Esophagus squamous epithelium (tissue), 5 donors: ENCODE measurements at regions not wholly inside any gene's neighbourhood (a gene's known extent, or its start where the extent isn't known, plus 50 kb on each side); places are given as distances from the start of the nearest gene placed in this dataset.

Source experiments
- DNase-seq: peaks from one replicate; lab custom pipeline; 2025; lab: John Stamatoyannopoulos, UW
- H3K27ac ChIP-seq, 4 donors: fragments of 200-600 bp; sonication (generic); one replicate each; pipeline ENCODE4 v1.5.1; 2016 to 2019; ENCODE audit warnings: mild to moderate bottlenecking in 1 of 4
- H3K27me3 ChIP-seq, 4 donors: fragments of 200-600 bp; sonication (generic); 1 replicate in 3 of 4; 2 replicates in 1 of 4; pipeline versions ENCODE4 v1.5.1 to v1.6.0; 2017 to 2021; ENCODE audit warnings: antibody characterized with exemption in 1 of 4
- H3K36me3 ChIP-seq, 3 donors: fragments of 200-600 bp; sonication (generic); one replicate each; pipeline ENCODE4 v1.5.1; 2016 to 2019
- H3K4me1 ChIP-seq, 3 donors: fragments of 200-600 bp; sonication (generic); one replicate each; pipeline ENCODE4 v1.5.1; 2017 to 2019
- H3K4me3 ChIP-seq, 4 donors: fragments of 200-600 bp; sonication (generic); 1 replicate in 3 of 4; 2 replicates in 1 of 4; pipeline ENCODE4 v1.5.1; 2016 to 2019; ENCODE audit warnings: mild to moderate bottlenecking in 2 of 4, moderate library complexity in 1 of 4
- H3K9me3 ChIP-seq, 3 donors: fragments of 200-600 bp; sonication (generic); one replicate each; pipeline ENCODE4 v1.5.1; 2016 to 2019
- POLR2A ChIP-seq, 4 donors: fragments of 450-650 bp; IDR thresholded peaks; one replicate each; pipeline ENCODE4 v1.6.1; 2017; ENCODE audit warnings: antibody characterized with exemption in 4 of 4, mild to moderate bottlenecking in 4 of 4, moderate library complexity in 3 of 4
- WGBS, 2 donors: methylation state at CpG; one replicate each; pipeline ENCODE4 v1.1.5; 2018; 5-methylcytosine and 5-hydroxymethylcytosine counted together
- intact Hi-C: fragments of 100-400 bp; cut with DNase I; formaldehyde crosslinking; loops from one replicate; pipeline ENCODE4 v1.15.0; 2022
- TF ChIP-seq, protein P1 (sequence below), 6 experiments: fragments of 450-650 bp in 4 of 6; fragments of 200-600 bp in 2 of 6; sonication (generic) in 2 of 6; IDR thresholded peaks; one replicate each; pipeline ENCODE4 v1.5.1; 2016 to 2019; ENCODE audit warnings: antibody characterized with exemption in 6 of 6, mild to moderate bottlenecking in 4 of 6, moderate library complexity in 4 of 6
- donor health status: DM: yes; HTN: yes; CAD: no.

DNA sequence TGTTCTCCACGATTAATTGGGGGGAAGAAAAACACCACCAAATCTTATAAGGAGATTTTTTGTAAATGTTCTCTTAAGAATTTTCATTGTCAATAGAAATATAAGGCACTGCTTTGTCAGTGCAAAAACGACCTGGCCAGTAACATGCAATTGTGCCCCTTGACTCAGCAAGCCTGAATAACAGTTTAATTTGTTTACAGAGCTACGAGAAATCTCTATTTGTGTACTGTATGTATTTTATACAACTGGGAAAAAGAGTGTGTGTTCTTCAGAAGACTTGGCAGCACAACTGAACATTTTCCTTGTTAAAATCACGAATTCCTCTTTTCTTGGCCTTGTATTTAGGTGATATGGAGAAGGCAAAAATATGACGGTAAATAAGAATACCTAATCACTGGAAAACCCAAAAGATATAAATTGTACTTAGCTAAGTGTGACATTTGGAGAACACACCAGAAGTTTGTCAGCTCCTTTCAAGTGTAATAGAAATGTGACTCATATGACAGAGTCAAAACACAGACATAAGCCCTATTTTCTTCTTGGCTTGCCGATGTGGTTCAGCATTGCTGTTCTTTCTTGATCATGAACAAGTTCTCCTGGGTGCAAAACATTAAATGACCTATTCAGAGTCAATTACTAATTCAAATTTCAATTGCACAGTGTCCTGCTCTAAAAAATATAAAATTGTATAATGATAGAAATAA lies 945.0 kb upstream of the INTU start:
- WGBS, 2 donors = 60 to 64% methylated on average over 6 of the region's 6 CpGs
- no peak overlapping the region for H3K27ac ChIP-seq
- H3K9me3 ChIP-seq = no peaks in the 10 kb centered on the region
- H3K4me1 ChIP-seq = peaks cover 0 to 5% (median 0%) of the 10 kb centered on the region in 3 donors
- H3K36me3 ChIP-seq = no peaks in the 10 kb centered on the region
- DNase-seq = no peak
- no peaks in the 10 kb centered on the region for H3K27me3 ChIP-seq
- intact Hi-C loops = no loop called here
- no peak overlapping the region for H3K4me3 ChIP-seq
- TF ChIP-seq POLR2A (IDR thresholded peaks at IDR 0.05) = no peak
- TF ChIP-seq, protein P1, sequence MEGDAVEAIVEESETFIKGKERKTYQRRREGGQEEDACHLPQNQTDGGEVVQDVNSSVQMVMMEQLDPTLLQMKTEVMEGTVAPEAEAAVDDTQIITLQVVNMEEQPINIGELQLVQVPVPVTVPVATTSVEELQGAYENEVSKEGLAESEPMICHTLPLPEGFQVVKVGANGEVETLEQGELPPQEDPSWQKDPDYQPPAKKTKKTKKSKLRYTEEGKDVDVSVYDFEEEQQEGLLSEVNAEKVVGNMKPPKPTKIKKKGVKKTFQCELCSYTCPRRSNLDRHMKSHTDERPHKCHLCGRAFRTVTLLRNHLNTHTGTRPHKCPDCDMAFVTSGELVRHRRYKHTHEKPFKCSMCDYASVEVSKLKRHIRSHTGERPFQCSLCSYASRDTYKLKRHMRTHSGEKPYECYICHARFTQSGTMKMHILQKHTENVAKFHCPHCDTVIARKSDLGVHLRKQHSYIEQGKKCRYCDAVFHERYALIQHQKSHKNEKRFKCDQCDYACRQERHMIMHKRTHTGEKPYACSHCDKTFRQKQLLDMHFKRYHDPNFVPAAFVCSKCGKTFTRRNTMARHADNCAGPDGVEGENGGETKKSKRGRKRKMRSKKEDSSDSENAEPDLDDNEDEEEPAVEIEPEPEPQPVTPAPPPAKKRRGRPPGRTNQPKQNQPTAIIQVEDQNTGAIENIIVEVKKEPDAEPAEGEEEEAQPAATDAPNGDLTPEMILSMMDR (IDR thresholded peaks at IDR 0.05) = no peak

DNA sequence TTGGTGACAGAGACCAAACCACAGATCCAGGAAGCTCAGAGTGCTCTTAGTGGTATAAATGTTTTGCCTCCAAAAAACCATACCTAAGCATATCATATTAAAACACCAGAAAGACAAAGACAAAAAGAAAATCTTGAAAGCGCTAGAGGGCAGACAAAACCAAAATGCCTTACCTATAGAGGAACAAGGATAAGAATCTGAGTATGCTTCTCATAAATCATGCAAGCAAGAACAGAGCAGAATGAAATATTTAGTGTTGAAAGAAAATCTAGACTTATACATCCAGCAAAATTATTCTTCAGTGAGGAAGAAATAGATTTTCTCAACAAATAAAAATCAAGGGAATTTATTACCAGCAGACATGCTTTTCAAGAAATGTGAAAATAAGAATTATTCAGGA lies 941.0 kb upstream of the INTU start:
- intact Hi-C loops = no loop called here
- no peak for TF ChIP-seq POLR2A (IDR thresholded peaks at IDR 0.05)
- TF ChIP-seq, protein P1 (IDR thresholded peaks at IDR 0.05) = no peak
- H3K27me3 ChIP-seq = no peaks in the 10 kb centered on the region
- H3K4me1 ChIP-seq = peaks cover 0 to 5% (median 0%) of the 10 kb centered on the region in 3 donors
- H3K27ac ChIP-seq = no peak overlapping the region
- no peaks in the 10 kb centered on the region for H3K9me3 ChIP-seq
- H3K4me3 ChIP-seq = no peak overlapping the region
- H3K36me3 ChIP-seq = no peaks in the 10 kb centered on the region
- DNase-seq = no peak
- WGBS, 2 donors = 91 to 93% methylated on average over 1 of the region's 1 CpG

DNA sequence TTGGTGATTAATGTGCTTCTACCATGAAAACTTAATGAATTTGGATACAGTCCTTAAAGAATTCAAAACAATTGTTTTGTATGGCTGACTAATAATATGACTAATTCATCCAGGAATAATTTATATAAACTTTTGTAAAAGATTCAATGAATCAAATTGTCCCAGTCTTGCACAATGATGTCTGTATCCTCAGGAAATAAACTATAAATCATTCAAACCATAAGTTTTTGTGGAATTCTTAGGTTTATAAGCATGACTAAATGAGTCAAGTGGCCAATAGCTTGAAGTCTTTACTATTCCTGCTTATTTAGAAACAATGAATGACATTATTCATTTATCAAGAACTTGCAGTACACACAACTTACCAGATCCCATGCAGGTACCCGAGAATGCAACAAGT lies 935.0 kb upstream of the INTU start:
- H3K36me3 ChIP-seq = no peaks in the 10 kb centered on the region
- no peak for DNase-seq
- peaks cover 0 to 5% (median 0%) of the 10 kb centered on the region in 3 donors for H3K4me1 ChIP-seq
- intact Hi-C loops = no loop called here
- no peaks in the 10 kb centered on the region for H3K27me3 ChIP-seq
- TF ChIP-seq, protein P1 (IDR thresholded peaks at IDR 0.05) = no peak
- no peak for TF ChIP-seq POLR2A (IDR thresholded peaks at IDR 0.05)
- 33 to 40% methylated on average over 1 of the region's 1 CpG for WGBS, 2 donors
- no peak overlapping the region for H3K4me3 ChIP-seq
- H3K9me3 ChIP-seq = no peaks in the 10 kb centered on the region
- no peak overlapping the region for H3K27ac ChIP-seq

DNA sequence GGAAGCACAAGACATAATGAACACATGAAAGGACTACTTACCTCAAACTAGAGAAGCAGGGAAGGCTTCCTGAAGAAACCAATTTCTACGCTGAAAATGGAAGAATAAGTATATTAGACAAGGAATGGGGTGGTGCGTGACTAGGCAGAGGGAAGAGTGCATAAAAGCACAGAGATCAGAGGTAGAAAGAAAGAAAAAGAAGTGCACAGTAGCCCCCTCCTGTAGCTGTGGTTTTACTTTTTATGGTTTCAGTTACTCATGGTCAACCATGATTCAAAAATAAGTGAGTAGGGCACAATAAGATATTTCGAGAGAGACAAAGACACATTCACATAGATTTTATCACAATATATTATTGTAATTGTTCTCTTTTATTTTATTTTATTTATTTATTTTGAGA lies 934.5 kb upstream of the INTU start:
- no peaks in the 10 kb centered on the region for H3K36me3 ChIP-seq
- peaks cover 0 to 5% (median 0%) of the 10 kb centered on the region in 3 donors for H3K4me1 ChIP-seq
- no peak overlapping the region for H3K27ac ChIP-seq
- H3K4me3 ChIP-seq = no peak overlapping the region
- WGBS, 2 donors = 77 to 79% methylated on average over 3 of the region's 3 CpGs
- intact Hi-C loops = no loop called here
- H3K9me3 ChIP-seq = no peaks in the 10 kb centered on the region
- H3K27me3 ChIP-seq = no peaks in the 10 kb centered on the region
- no peak for TF ChIP-seq POLR2A (IDR thresholded peaks at IDR 0.05)
- TF ChIP-seq, protein P1 (IDR thresholded peaks at IDR 0.05) = no peak
- DNase-seq = no peak

DNA sequence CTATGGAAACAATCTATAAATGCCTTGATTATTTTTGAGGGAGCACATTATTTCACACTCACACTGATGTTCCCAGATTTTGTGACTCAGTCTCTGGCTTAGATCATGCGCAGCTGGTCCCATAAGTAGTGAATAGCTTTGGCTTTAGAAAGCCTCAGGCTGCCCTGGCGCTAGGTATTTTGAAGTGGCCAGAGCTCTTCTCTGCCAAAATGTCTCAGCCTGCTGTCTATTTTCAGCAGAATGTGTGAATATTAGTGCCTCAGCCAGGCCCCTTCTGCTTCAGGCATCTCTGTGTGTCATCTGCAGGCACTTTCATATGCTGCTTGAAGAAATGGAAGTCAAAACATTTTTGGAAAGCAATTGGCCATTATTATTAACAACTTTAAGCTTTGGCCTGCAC lies 931.0 kb upstream of the INTU start:
- Histone ChIP-seq H3K4me1 (peaks cover 0 to 5% (median 0%) of the 10 kb centered on the region in 3 donors), H3K27me3 (peaks cover 0 to 5% (median 0%) of the 10 kb centered on the region in 4 donors), H3K36me3 (no peaks in the 10 kb centered on the region), H3K9me3 (peaks cover 0 to 3% (median 0%) of the 10 kb centered on the region in 3 donors), H3K4me3 (no peak overlapping the region), H3K27ac (no peak overlapping the region)
- WGBS, 2 donors = 48 to 77% methylated on average over 2 of the region's 2 CpGs
- intact Hi-C loops = no loop called here
- no peak for DNase-seq
- TF ChIP-seq, protein P1 (IDR thresholded peaks at IDR 0.05) = no peak
- no peak for TF ChIP-seq POLR2A (IDR thresholded peaks at IDR 0.05)
